Heart left ventricle (tissue), 13 donors: ENCODE measurements at regions not wholly inside any gene's neighbourhood (a gene's known extent, or its start where the extent isn't known, plus 50 kb on each side); places are given as distances from the start of the nearest gene placed in this dataset.

ENCODE experiments used
- POLR2A ChIP-seq, 2 donors: fragments of 450-650 bp; IDR thresholded peaks; one replicate each; pipeline ENCODE4 v1.6.1; 2017; ENCODE audit warnings: antibody characterized with exemption in 2 of 2, mild to moderate bottlenecking in 2 of 2, moderate library complexity in 2 of 2
- TF ChIP-seq, protein P1 (sequence below), 12 donors: fragments of 200-600 bp; sonication (generic) in 4 of 12; IDR thresholded peaks; one replicate each; pipeline versions ENCODE4 v1.5.0 to v1.8.0; 2018 to 2022; ENCODE audit warnings: antibody characterized with exemption in 12 of 12, mild to moderate bottlenecking in 5 of 12
- donor health status: ischemic (EF 13 %, LVEDD 7.1; RV severe dilation, severe dysfunction).
- donor health status: DM: no; HTN: yes; CAD: no.
- donor health status: DM: no; HTN: no; CAD: no.
- donor health status: ischemic (EF 25% LVEDD 6.9; RV normal size, moderate dysfunction).
- donor health status: ischemic (EF 25% LVEDD 5.7; RV mildly dilated, moderate dysfunction).
- donor health status: ischemic (EF 35%, LVEDD 5.7; RV mildly dilated, moderate dysfunction).
- donor health status: nonischemic (EF 11% LVEDD 7.7; RV severe dilation, severe dysfunction).
- donor health status: DM: yes; HTN: yes; CAD: no.
- donor health status: PGD.
- donor health status: ischemic (EF 29% LVEDD 5.4; RV normal size, mild dysfunction).
- donor health status: nonischemic (EF 23%, LVEDD 6.1; RV moderate dilation, normal function).

DNA sequence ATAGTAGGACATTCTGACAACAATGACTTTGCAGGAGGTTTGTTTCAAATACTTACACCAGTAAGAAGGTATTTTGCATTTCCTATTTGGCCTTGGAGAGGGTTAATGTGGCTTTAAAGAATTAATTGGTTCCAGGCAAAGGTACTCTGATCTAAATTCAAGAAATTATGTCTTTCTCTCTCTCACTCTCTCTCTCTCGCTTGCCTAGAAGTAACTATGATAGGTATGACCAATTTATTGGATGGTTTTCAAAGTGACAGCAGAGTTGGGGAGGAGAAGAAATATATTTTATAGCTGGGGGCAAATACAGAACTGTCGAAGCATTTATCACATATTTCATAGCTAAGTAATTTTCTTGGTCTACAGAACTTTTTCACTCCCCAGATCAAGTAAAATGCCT is 116.0 kb downstream of the ATP6V1G3 start:
- TF ChIP-seq, protein P1, sequence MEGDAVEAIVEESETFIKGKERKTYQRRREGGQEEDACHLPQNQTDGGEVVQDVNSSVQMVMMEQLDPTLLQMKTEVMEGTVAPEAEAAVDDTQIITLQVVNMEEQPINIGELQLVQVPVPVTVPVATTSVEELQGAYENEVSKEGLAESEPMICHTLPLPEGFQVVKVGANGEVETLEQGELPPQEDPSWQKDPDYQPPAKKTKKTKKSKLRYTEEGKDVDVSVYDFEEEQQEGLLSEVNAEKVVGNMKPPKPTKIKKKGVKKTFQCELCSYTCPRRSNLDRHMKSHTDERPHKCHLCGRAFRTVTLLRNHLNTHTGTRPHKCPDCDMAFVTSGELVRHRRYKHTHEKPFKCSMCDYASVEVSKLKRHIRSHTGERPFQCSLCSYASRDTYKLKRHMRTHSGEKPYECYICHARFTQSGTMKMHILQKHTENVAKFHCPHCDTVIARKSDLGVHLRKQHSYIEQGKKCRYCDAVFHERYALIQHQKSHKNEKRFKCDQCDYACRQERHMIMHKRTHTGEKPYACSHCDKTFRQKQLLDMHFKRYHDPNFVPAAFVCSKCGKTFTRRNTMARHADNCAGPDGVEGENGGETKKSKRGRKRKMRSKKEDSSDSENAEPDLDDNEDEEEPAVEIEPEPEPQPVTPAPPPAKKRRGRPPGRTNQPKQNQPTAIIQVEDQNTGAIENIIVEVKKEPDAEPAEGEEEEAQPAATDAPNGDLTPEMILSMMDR (IDR thresholded peaks at IDR 0.05) = no peak
- TF ChIP-seq POLR2A (IDR thresholded peaks at IDR 0.05) = no peak
